Central memory CD8-positive, alpha-beta T cell (primary cell): ENCODE measurements at regions not wholly inside any gene's neighbourhood (a gene's known extent, or its start where the extent isn't known, plus 50 kb on each side); places are given as distances from the start of the nearest gene placed in this dataset.
"Not testable (repeated sequence)": the region's sequence is repeated elsewhere in the genome, so short reads cannot be mapped to it uniquely, and the experiment has no call there.

Experiments used
- ATAC-seq: fragments of 150-1000 bp; cut with Tn5 transposase; replicated peaks from 2 replicates; pipeline ENCODE4 v1.10.0; 2022; ENCODE audit warnings: mild to moderate bottlenecking, moderate FRiP score, moderate number of reproducible peaks; ENCODE audit not compliant: poor library complexity, severe bottlenecking; ENCODE audit errors: extremely low read depth
- DNase-seq, 2 donors: peaks; one replicate each; pipeline ENCODE4 v3.0.0; 2021; ENCODE audit warnings: low spot score in 2 of 2
- H3K27ac Mint-ChIP-seq: one replicate; pipeline ENCODE4 v1.8.0; 2022; ENCODE audit warnings: low read depth, mild to moderate bottlenecking, moderate library complexity, mixed read lengths
- H3K27me3 Mint-ChIP-seq: one replicate; pipeline ENCODE4 v1.8.0; 2022; ENCODE audit warnings: mixed read lengths
- H3K36me3 Mint-ChIP-seq: one replicate; pipeline ENCODE4 v1.8.0; 2022; ENCODE audit warnings: mild to moderate bottlenecking, moderate library complexity, mixed read lengths; ENCODE audit not compliant: insufficient read depth
- H3K4me1 Mint-ChIP-seq: one replicate; pipeline ENCODE4 v1.8.0; 2022; ENCODE audit warnings: mixed read lengths
- H3K4me3 Mint-ChIP-seq: one replicate; pipeline ENCODE4 v1.8.0; 2022; ENCODE audit warnings: mild to moderate bottlenecking, moderate library complexity, mixed read lengths
- H3K9me3 Mint-ChIP-seq: one replicate; pipeline ENCODE4 v1.8.0; 2022; ENCODE audit warnings: mixed read lengths

GRCh38 chr20:48332555-48332954, 495.2 kb downstream of the PREX1 start:
- Mint-ChIP-seq H3K36me3 (peaks cover 2% of the 10 kb centered on the region), H3K9me3 (no peaks in the 10 kb centered on the region), H3K4me3 (no peak overlapping the region), H3K27ac (no peak overlapping the region), H3K27me3 (peaks cover 81% of the 10 kb centered on the region), H3K4me1 (no peaks in the 10 kb centered on the region)
- DNase-seq (no peak), ATAC-seq (no peak)

DNA sequence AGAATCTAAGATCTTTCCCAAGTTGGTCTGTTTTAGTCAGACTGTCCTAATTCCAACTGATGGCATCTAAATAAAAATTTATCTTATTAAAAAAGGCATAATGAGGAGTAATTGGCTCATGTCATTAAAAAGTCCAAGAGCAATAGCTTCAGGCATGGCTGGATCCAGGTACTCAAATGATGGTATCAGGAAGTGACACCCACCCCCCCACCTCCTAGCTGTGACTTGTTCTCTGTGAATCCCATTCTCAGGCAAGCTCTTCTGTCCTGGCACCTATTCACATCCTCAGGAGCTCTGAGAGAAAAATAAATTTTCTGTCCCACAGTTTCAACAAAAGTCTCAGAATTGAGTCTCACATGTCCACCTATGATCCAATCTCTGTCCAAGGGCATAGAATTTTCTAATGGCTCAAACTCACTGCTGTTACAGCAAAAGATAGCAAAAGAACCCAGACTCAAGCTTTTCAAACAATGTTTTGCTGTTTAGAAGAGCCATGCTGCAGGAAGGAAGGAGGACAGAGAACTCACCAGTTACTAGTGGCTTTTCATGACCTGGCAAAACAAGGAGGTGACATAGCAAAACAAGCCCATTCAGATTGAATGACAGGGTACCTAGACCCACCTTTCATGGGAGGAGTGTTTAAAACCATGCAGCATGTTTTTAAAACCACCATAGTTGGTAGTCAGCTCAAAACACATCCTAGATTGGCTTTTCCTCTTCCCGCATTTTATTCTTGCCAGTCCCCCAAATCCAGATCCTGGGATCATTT, 496.1 kb downstream of the PREX1 start:
- Mint-ChIP-seq H3K27me3 (peaks cover 75% of the 10 kb centered on the region), H3K27ac (no peak overlapping the region), H3K9me3 (no peaks in the 10 kb centered on the region)

GRCh38 chr20:48329676-48330664, 497.8 kb downstream of the PREX1 start:
- no peak overlapping the region for H3K27ac Mint-ChIP-seq
- ATAC-seq (no peak), DNase-seq (no peak)
- H3K4me3 Mint-ChIP-seq = no peak overlapping the region
- H3K36me3 Mint-ChIP-seq = peaks cover 2% of the 10 kb centered on the region
- no peaks in the 10 kb centered on the region for H3K4me1 Mint-ChIP-seq
- peaks cover 69% of the 10 kb centered on the region for H3K27me3 Mint-ChIP-seq
- H3K9me3 Mint-ChIP-seq = no peaks in the 10 kb centered on the region

More for the DNA sequence above, 496.1 kb downstream of the PREX1 start:
- peaks cover 2% of the 10 kb centered on the region for H3K36me3 Mint-ChIP-seq
- no peak for ATAC-seq
- H3K4me1 Mint-ChIP-seq = no peaks in the 10 kb centered on the region
- no peak overlapping the region for H3K4me3 Mint-ChIP-seq
- DNase-seq = no peak

GRCh38 chr20:48329031-48329615, 498.7 kb downstream of the PREX1 start:
- ATAC-seq = no peak
- H3K36me3 Mint-ChIP-seq = peaks cover 2% of the 10 kb centered on the region
- no peaks in the 10 kb centered on the region for H3K4me1 Mint-ChIP-seq
- no peaks in the 10 kb centered on the region for H3K9me3 Mint-ChIP-seq
- H3K27ac Mint-ChIP-seq = no peak overlapping the region
- no peak for DNase-seq
- peaks cover 73% of the 10 kb centered on the region for H3K27me3 Mint-ChIP-seq
- H3K4me3 Mint-ChIP-seq = no peak overlapping the region

GRCh38 chr20:48327848-48328247, 500.0 kb downstream of the PREX1 start:
- H3K36me3 Mint-ChIP-seq, H3K27ac Mint-ChIP-seq, H3K9me3 Mint-ChIP-seq, ATAC-seq, DNase-seq, H3K4me1 Mint-ChIP-seq, H3K4me3 Mint-ChIP-seq: not testable (repeated sequence)
- peaks cover 64% of the 10 kb centered on the region for H3K27me3 Mint-ChIP-seq

GRCh38 chr20:48326868-48327267, 500.9 kb downstream of the PREX1 start:
- Mint-ChIP-seq H3K9me3 (no peaks in the 10 kb centered on the region), H3K36me3 (peaks cover 2% of the 10 kb centered on the region), H3K4me3 (no peak overlapping the region), H3K4me1 (no peaks in the 10 kb centered on the region), H3K27ac (no peak overlapping the region), H3K27me3 (peaks cover 54% of the 10 kb centered on the region)
- no peak for ATAC-seq
- DNase-seq = no peak

DNA sequence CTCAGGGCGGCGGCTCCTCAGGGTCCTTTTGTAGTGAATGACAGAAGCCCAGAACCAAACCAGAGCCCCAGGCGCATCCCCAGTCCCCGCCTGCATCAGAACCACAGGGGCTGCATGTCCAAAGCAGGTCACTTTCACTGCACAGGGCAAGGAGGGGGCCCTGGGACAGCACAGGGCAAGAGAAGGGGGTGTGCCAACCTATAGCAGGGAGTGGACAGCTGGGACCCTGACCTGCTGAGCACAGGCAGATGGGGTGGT, 501.4 kb downstream of the PREX1 start:
- no peaks in the 10 kb centered on the region for H3K4me1 Mint-ChIP-seq
- H3K4me3 Mint-ChIP-seq = no peak overlapping the region
- no peak overlapping the region for H3K27ac Mint-ChIP-seq
- ATAC-seq (no peak), DNase-seq (no peak)
- H3K27me3 Mint-ChIP-seq = peaks cover 51% of the 10 kb centered on the region
- peaks cover 2% of the 10 kb centered on the region for H3K36me3 Mint-ChIP-seq
- H3K9me3 Mint-ChIP-seq = no peaks in the 10 kb centered on the region

DNA sequence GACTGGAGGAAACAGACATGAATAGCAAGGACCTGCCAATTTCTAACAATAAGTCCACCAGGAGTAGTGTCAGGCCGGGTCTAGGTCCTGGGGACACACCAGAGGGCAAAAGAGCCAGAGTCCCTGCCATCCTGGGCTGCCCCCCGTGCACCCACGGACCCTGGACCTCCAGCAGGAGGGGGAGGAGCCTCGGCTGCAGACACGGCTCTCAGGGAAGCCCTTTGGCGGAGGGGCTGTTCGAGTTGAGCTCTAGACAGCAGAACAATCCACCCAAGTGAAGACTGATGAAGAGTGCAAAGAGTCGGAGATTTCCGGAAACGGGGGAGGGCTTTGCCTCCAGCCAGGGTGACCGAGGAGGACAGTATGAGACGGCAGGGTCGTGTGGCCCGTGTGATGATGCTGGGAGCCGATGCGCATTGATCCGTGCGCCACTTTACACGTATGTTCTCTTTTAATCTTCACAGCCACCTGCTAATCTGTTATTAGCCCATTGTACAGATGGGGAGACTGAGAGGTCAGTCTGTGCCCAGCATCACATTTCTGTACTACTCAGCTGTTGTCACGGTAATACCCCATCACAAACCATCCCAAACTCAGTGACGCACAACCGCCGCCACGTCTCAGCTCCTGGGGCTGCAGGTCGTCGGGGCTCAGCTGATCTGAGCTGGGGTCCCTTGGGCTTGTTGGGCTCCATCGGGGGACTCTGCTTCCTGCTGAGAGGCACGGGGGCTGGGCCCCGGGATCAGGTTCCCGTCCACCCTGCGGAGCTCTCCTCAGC, 502.0 kb downstream of the PREX1 start:
- H3K4me3 Mint-ChIP-seq = no peak overlapping the region
- ATAC-seq = no peak
- peaks cover 51% of the 10 kb centered on the region for H3K27me3 Mint-ChIP-seq
- H3K9me3 Mint-ChIP-seq = no peaks in the 10 kb centered on the region
- H3K36me3 Mint-ChIP-seq = peaks cover 2% of the 10 kb centered on the region
- DNase-seq = no peak
- H3K27ac Mint-ChIP-seq = no peak overlapping the region
- no peaks in the 10 kb centered on the region for H3K4me1 Mint-ChIP-seq

- DNase-seq = no peak
- H3K36me3 Mint-ChIP-seq = peaks cover 2% of the 10 kb centered on the region
- no peak overlapping the region for H3K27ac Mint-ChIP-seq
- ATAC-seq = no peak
- no peak overlapping the region for H3K4me3 Mint-ChIP-seq
- no peaks in the 10 kb centered on the region for H3K9me3 Mint-ChIP-seq
- peaks cover 50% of the 10 kb centered on the region for H3K27me3 Mint-ChIP-seq
- no peaks in the 10 kb centered on the region for H3K4me1 Mint-ChIP-seq
Measured at GRCh38 chr20:48324744-48325143, 503.1 kb downstream of the PREX1 start.

GRCh38 chr20:48321271-48321670, 506.5 kb downstream of the PREX1 start:
- DNase-seq (no peak), ATAC-seq (no peak)
- no peaks in the 10 kb centered on the region for H3K9me3 Mint-ChIP-seq
- no peak overlapping the region for H3K4me3 Mint-ChIP-seq
- no peaks in the 10 kb centered on the region for H3K36me3 Mint-ChIP-seq
- no peaks in the 10 kb centered on the region for H3K4me1 Mint-ChIP-seq
- H3K27ac Mint-ChIP-seq = no peak overlapping the region
- peaks cover 58% of the 10 kb centered on the region for H3K27me3 Mint-ChIP-seq

- Mint-ChIP-seq H3K9me3 (peaks cover 2% of the 10 kb centered on the region), H3K4me3 (no peak overlapping the region), H3K27ac (no peak overlapping the region), H3K27me3 (peaks cover 51% of the 10 kb centered on the region), H3K4me1 (no peaks in the 10 kb centered on the region), H3K36me3 (no peaks in the 10 kb centered on the region)
- DNase-seq (no peak), ATAC-seq (no peak)
Measured at GRCh38 chr20:48319943-48320584, 507.7 kb downstream of the PREX1 start.

DNA sequence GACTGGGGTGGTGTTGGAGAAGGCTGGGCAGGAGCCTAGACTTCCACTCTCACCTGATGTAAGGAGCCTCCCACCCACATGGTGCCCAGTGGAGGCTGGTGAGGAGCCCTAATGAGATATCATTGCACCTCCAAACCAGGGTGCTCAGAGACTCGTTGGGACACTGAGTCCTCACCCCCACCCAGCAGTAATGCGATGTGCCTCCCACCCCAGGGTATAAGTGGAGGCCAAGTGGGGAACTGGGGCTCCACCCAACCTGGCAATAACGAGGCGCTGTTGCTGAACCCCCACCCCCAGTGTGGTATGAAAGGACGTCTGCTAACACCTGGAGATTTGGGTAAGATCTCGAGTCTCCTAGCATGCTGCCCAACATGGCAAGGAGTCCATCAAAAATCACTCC, 510.2 kb downstream of the PREX1 start:
- no peak overlapping the region for H3K27ac Mint-ChIP-seq
- peaks cover 62% of the 10 kb centered on the region for H3K27me3 Mint-ChIP-seq
- no peak for DNase-seq
- H3K4me1 Mint-ChIP-seq = no peaks in the 10 kb centered on the region
- no peak for ATAC-seq
- H3K4me3 Mint-ChIP-seq = no peak overlapping the region
- no peaks in the 10 kb centered on the region for H3K36me3 Mint-ChIP-seq
- peaks cover 8% of the 10 kb centered on the region for H3K9me3 Mint-ChIP-seq
